DLD1 (cell line): ENCODE measurements at regions not wholly inside any gene's neighbourhood (a gene's known extent, or its start where the extent isn't known, plus 50 kb on each side); places are given as distances from the start of the nearest gene placed in this dataset.
"Not testable (repeated sequence)": the region's sequence is repeated elsewhere in the genome, so short reads cannot be mapped to it uniquely, and the experiment has no call there.

Source experiments
- in situ Hi-C: cut with HindIII; loops from 2 replicates; pipeline ENCODE4 v1.10.0; 2017; ENCODE audit warnings: low sequenced_read_pairs

DNA sequence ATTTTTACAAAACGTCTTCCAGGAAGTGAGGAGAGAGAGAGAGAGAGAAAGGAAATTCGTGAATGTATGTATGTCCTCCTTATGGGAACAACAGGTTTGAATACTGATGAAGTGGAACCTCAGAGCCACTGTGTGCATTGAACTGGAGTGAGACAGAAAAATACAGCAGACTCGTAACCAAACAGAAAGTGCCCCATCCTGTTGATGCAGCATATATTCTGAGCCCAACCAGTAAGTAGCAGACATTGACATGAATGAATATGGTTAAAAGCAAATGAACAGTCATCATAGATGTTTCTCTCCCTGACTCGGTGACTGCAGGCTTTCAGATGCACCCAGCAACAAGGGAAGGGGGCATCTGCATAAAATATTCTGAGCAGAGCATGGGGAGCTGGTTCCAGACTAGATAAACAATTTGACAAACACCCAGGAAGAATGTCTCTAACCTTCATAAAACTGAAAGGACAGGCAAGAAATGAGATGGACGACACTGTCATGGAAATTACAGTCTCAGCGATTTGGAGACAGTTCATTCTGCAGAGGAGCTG is 471.0 kb upstream of the PBX1 start:
- in situ Hi-C loops: no loop called here

DNA sequence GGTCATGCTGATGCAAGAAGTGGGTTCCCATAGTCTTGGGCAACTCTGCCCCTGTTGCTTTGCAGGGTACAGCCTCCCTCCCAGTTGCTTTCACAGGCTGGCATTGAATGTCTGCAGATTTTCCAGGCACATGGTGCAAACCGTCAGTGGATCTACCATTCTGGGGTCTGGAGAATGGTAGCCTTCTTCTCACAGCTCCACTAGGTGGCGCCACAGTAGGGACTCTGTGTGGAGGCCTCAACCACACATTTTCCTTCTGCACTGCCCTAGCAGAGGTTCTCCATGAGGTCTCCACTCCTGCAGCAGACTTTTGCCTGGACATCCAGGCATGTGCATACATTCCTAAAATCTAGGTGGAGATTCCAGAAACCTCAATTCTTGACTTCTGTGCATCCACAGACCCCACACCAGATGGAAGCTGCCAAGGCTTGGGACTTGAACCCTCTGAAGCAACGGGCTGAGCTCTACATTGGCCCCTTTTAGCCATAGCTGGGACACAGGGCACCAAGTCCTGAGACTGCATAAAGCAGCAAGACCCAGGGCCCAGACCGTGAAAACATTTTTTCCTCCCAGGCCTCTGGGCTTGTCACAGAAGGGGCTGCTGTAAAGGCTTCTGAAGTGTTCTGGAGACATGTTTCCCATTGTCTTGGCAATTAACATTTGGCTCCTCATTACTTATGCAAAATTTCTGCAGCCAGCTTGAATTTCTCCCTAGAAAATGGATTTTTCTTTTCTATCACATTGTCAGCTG is 466.2 kb upstream of the PBX1 start:
- in situ Hi-C loops: no loop called here

DNA sequence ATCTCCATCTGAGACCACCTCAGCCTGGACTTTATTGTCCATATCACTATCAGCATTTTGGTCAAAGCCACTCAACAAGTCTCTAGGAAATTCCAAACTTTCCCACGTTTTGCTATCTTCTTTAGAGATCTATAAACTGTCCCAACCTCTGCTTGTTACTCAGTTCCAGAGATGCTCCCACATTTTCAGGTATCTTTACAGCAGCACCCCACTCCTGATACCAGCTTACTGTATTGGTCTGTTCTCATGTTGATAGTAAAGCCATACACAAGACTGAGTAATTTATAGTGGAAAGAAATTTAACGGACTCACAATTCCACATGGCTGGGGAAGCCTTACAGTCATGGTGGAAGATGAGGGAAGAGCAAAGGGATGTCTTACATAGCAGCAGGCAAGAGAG is 465.4 kb upstream of the PBX1 start:
- in situ Hi-C loops: no loop called here

DNA sequence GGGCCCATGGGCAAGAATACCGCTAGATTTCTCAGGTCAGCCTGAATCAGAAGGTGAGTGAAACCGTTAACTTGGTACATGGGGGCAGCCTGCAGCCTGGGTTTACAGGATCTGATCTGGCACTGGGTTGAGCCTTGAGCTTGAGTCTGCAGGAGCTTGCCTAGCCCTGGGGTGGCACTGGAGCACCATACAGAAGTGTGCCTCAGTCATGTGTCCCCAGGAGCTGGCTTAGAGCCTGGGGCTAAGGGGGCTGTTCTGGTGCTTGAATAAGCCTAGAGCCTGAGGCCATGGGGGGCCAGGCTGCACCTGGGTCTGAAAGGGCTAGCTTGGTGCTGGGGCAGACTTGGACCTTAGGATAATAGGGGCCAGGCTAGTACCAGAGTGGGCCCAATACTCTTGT is 457.2 kb upstream of the PBX1 start:
- in situ Hi-C loops: no loop called here

DNA sequence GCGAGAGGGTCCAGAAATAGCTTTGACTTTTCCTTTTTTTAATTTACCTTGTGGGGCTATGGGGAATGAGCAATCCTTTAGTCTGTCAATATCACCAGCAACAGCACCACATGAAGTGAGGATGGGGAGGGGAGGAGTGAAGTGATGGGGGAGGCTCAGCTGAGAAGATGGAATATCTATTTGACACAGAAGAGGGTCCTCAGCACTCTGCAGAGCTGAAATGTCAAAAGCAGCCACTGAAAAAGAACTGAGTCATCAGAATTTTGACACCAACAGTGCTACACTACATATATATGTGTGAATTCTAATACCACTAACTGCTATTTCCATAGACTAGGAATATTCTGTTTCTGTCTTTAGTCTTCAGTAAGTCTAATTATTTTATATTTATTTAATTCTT is 427.0 kb upstream of the PBX1 start:
- in situ Hi-C loops: no loop called here

DNA sequence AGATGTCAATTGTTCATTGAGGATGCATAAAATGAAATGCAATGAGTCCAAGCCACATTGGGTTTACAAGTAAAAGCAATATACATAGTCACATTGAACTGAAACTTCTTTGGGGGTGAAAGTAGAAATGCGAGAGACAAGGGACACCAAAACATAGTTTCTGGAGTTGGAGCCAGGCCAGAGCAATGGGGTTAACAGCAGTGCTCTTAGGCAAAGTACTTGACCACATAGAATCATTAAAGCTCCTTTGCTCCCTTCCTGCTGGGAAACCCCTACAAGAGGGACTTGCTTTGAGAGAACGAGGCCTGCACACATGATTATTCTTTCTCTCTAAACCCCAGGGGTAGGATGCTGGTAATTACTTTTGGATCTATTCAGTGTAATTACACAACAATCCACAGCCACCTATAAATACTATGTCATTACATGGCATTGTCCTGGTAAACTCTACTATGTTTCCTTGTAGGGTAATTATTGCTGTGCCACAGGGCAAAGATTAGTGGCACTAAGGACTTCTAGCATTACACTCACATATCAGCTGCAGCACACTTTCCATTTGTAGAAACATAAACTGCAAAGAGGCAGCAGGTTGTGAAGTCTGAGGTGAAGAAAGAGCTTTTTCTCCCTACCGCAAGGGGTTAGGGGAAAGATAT is 421.6 kb upstream of the PBX1 start:
- in situ Hi-C loops: no loop called here

DNA sequence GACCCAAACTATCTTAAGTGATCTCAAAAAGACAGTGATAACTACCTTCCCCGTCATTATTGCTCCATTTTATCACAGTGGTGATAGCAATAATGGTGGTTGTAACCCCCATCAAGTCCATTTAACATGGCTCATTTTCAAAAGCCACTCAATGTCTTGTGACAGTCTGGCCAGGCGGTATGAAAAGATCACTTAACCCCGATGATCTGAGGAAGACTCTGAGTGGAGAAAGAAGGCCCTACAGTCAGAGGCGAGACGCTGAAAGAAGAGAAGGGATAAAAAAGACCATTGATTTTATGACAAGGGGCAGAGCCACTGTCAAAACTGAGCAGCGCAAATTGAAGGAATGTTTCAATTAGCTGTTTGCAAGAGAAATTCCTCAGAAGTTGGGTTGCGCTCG is 417.2 kb upstream of the PBX1 start:
- in situ Hi-C loops: no loop called here

DNA sequence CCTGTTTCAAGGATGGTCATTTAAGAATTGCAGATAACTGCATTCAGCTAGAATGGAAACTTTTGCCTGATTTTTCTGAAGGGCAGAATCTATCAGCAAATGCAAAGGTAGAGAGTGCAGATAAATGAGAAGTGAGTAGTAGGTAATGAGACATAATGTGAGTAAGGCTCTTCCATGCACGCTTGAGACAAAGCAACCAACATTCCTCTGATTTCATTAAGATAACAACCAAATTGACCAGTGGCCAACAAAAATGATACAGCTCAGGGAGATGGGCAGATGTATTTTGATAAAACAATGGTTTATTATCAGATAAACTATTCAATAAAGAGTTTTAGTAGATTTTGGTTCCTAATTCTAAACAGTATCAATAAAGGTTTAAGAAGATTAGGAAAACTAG is 404.4 kb upstream of the PBX1 start:
- in situ Hi-C loops: no loop called here

DNA sequence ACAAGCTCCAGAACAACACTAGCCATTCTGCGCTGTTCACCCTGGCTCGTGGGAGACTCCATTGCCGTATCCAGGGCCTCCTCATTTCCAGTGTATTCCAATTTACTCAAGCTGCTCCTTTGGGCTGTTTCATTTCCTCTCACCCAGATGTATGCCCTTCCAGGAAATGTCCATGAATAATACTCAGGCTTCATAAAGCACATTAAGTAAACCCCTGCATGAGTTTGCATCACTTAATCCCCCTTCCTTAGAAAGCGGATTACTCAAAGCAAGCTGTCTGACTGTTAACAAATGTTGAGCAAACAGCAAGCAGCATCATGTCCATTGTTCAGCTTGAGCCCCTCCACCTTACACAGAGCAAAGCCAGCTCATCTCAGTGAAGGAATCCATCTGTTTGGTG is 403.6 kb upstream of the PBX1 start:
- in situ Hi-C loops: no loop called here

DNA sequence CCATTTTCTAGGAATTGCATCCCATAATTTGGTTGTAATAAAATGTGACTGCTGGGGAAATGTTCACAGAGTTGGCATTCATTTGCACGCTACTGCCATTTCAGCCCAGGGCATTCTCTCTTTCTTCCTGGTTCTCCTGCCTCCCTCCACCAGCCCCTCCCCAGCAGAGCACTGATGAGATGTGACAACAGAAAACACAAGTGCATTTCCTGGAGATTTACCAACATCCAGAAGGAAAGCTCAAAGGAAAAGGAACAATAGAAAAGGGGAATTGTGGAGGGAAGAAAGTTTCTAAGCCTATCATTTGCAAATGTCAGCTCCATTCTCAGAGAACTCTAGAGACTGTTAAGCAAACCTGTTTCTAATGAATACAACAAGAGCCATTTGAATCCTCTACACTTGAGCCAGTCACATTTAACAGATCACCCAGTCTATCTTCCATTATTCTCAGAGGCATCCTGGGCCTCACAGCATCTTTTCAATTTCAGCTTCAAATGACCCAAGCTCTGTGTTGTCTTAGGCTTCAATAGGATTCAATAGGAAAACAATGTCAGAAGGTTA is 395.6 kb upstream of the PBX1 start:
- in situ Hi-C loops: no loop called here

DNA sequence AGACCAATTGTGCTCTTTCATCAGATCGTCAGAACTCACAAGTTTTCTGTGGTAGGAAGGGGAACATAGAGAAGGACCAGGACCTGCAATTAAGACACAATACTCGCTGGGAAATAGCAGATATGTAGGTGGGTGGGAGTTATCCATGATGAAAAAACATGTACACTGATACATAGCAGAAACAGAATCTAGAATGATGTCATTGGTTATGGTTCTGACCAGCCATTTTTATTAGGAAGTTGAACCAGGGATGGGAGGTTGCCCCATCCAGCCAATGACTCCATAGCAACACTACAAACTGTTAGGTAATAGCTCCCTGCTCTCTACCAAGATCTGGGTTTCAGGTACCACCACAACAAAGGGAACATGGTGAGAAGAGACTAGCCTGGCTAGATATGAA is 393.5 kb upstream of the PBX1 start:
- in situ Hi-C loops: no loop called here

DNA sequence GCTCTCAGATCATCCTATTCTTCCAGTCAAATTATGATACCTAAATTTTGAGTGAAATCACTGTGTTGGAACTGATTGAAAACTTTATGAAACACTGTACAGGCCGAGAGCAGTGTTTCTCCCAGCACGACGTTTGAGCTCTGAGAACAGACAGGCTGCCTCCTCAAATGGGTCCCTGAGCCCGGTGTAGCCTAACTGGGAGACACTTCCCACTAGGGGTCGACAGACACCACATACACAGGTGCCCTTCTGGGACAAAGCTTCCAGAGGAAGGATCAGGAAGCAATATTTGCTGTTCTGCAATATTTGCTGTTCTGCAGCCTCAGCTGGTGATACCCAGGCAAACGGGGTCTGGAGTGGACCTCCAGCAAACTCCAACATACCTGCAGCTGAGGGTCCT is 392.5 kb upstream of the PBX1 start:
- in situ Hi-C loops: not testable (repeated sequence)

DNA sequence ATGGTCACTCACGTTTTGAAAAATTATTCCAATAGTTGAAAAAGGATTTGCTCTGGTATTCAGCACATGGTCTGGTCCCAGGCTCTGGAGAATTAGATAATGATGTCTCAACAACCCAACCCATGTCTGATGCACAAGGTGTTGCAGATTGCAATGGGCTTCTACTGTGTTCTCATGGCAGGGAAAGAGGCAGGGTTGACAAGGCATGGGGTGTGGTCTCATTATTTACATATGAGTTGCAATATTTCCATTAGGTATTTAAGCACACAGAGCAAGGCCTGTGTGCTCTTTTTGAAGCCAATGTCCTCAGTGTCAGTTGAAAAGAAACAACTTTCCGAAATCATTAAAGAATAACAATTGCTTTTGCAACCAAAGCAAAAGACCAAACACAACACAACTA is 381.9 kb upstream of the PBX1 start:
- in situ Hi-C loops: no loop called here

DNA sequence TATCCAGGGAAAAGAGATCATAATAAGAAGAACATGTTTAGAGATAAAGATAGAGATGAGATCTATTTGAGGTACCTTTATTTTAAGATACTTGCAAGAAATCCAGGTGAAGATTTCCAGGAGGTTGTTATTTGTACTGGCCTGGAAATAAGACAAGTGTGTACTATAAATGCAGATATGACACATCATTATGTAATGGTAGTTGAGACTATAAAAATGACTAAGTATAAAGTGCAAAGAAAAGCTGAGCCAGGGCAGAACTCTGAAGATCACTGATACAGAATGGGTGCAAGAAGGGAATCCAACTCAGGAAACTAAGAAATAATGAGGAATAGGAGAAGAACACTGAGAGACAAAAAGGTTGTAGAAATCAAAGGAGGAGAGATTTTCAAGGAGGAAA is 378.2 kb upstream of the PBX1 start:
- in situ Hi-C loops: no loop called here

DNA sequence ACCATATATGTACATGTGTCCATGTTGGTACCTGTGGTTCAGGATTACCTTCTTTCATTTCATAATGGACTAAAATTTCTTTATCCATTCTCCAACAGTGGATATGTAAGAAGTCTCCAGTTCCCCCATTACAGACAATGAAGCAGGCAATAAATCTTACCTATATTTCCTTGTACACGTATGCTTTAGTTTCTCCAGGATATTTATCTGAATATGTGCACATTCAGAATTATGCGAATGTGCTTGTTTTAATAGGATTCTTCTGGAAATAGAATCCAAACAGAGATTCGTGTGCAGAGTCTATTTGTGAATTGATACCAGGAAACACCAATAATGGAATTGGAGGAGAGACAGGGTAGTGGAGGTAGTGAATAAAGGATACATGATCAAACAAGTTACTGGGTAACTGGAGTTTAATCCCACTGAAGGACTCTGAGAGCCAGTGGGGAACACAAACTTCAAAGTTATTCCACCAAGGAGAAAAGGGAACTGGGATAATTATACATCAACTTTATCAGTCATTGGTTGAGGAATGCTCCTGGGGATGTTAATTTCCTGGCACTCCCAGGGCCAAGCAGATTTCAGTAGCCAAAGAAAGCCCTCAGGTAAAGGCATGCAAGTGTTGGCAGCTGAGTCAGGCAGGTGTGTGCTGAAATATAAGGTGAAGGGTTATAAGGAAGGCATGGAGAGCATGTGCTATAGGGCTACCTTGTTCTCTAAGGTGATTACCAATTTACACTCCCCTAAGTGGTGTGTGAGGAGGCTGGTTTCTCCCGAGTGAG is 374.9 kb upstream of the PBX1 start:
- in situ Hi-C loops: no loop called here

DNA sequence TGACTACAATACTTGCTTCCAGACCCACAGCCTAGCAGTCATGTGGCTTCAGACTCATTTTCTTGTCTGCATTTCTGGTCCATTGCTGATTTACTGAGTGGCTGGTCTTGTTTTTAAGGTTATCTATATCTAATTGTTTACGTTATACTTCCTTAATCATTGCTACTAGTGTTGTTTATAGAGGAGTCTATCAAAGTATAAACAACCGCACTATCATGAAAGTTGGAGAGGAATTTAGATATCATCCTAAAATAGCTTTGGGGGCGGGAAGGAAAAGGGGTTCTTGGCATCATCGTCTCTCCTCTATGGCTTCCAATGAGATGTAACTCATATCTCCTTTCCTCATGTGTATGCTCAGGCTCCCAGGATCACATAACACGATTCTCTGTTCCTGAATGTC is 372.1 kb upstream of the PBX1 start:
- in situ Hi-C loops: no loop called here

DNA sequence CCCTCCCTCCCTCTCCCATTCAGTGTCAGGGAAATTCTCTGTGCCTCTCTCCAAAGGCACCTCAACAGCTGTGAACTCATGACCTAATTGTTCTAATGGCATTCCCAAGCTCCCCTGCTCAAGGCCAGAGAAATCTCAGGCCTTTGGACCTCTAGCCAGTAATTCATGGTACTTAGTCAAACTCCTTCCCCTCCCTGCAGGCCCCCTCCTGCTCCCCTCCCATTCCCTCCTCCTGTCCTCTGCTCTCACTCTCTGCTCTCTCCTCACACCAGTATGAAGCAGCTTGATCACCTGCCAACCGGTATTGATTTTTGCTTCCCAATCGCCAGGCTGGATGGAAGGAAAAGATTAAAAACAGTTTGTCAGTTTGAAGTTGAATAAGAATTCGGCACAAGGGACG is 370.5 kb upstream of the PBX1 start:
- in situ Hi-C loops: no loop called here

DNA sequence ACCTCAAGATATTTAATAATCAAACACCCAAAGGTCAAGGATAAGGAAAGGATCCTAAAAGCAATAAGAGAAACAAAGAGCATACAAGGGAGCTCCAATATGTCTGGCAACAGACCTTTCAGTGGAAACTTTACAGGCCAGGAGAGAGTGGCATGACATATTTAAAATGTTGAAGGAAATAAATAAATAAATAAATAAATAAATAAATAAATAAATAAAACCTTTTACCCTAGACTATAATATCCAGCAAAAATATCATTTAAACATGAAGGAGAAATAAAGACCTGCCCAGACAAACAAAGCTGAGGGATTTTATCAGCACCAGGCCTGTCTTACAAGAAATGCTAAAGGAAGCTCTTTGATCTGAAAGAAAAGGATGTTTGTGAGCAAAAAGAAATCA is 367.8 kb upstream of the PBX1 start:
- in situ Hi-C loops: no loop called here

DNA sequence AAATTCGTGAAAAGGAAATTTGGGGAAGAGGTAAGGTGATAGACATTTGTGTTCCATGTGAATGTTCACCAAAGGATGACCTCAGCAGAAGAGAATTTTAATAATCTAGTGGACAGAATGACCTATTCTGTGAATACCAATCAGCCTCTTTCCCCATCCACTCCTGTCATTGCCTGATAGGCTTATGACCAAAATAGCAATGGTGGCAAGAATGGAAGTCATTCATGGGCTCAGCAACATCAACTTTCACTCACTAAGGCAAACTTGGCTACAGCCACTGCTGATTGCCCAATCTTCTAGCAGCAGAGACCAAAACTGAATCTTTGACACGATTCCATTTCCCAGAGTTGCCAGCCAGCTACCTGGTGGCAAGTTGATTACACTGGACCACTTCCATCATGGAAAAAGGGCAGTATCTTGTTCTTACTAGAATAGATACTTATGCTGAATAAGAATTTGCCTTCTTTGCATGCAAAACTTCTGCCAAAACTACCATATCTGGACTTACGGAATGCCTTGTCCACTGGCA is 348.7 kb upstream of the PBX1 start:
- in situ Hi-C loops: no loop called here

DNA sequence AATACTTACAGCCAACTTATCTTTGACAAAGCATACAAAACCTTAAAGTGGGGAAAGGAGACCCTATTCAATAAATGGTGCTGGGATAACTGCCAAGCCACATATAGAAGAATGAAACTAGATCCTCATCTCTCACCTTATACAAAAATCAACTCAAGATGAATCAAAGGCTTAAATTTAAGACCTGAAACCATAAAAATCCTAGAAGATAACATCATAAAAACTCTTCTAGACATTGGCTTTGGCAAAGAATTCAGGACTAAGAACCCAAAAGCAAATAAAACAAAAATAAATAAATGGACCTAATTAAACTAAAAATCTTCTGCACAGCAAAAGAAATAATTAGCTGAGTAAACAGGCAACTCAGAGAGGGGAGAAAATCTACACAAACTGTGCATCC is 335.6 kb upstream of the PBX1 start:
- in situ Hi-C loops: no loop called here

DNA sequence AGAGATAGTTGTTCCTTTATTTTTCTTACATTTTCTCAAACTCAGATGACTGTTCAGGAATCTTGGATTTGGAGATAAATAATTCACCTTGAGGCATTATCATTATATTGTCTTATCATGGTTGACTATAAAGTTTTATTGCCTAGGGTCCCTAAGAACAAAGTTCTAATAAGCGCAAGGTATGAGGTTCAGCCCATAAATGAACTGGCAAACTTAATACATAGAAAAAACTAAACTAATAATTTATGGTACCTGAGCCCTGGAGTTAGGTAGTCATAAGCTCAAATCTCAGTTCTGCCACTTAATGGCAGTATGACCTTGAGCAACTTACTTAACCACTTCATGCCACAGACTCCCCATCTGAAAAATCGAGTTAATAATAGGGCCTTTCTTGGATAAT is 334.0 kb upstream of the PBX1 start:
- in situ Hi-C loops: no loop called here
